GM19467 (cell line): ENCODE measurements at regions not wholly inside any gene's neighbourhood (a gene's known extent, or its start where the extent isn't known, plus 50 kb on each side); places are given as distances from the start of the nearest gene placed in this dataset.

Experiments
- ATAC-seq: cut with Tn5 transposase; IDR thresholded peaks from one replicate; pipeline ENCODE4 v1.9.1; 2021; ENCODE audit warnings: mild to moderate bottlenecking, moderate library complexity; ENCODE audit not compliant: unreplicated experiment

GRCh38 chr18:5646739-5647138 lies 102.9 kb upstream of the EPB41L3 start:
- no peak for ATAC-seq

- ATAC-seq: no peak
Observed at GRCh38 chr18:5643288-5643687, 99.5 kb upstream of the EPB41L3 start.

- ATAC-seq: no peak
Observed at GRCh38 chr18:5640939-5641338, 97.1 kb upstream of the EPB41L3 start.

- ATAC-seq: no peak
Observed at GRCh38 chr18:5639131-5639530, 95.3 kb upstream of the EPB41L3 start.

- no peak for ATAC-seq
Observed at GRCh38 chr18:5632041-5632440, 88.2 kb upstream of the EPB41L3 start.

GRCh38 chr18:5630900-5631413 lies 87.2 kb upstream of the EPB41L3 start:
- ATAC-seq: no peak

GRCh38 chr18:5630057-5630899 lies 86.5 kb upstream of the EPB41L3 start:
- peak; percentile 83 for ATAC-seq

- no peak for ATAC-seq
Observed at GRCh38 chr18:5628512-5629255, 84.9 kb upstream of the EPB41L3 start.

GRCh38 chr18:5627776-5628511 lies 84.1 kb upstream of the EPB41L3 start:
- ATAC-seq: no peak

GRCh38 chr18:5626130-5626880 lies 82.5 kb upstream of the EPB41L3 start:
- no peak for ATAC-seq

GRCh38 chr18:5625076-5625475 lies 81.3 kb upstream of the EPB41L3 start:
- no peak for ATAC-seq

GRCh38 chr18:5622905-5623304 lies 79.1 kb upstream of the EPB41L3 start:
- no peak for ATAC-seq

- no peak for ATAC-seq
Observed at GRCh38 chr18:5620289-5620688, 76.5 kb upstream of the EPB41L3 start.

- no peak for ATAC-seq
Observed at GRCh38 chr18:5619376-5619775, 75.6 kb upstream of the EPB41L3 start.

- ATAC-seq: no peak
Observed at GRCh38 chr18:5618047-5618688, 74.4 kb upstream of the EPB41L3 start.

GRCh38 chr18:5611221-5611620 lies 67.4 kb upstream of the EPB41L3 start:
- no peak for ATAC-seq

- no peak for ATAC-seq
Observed at GRCh38 chr18:5608846-5609245, 65.0 kb upstream of the EPB41L3 start.

- ATAC-seq: no peak
Observed at GRCh38 chr18:5606951-5607350, 63.2 kb upstream of the EPB41L3 start.

GRCh38 chr18:5604778-5605177 lies 61.0 kb upstream of the EPB41L3 start:
- no peak for ATAC-seq

- no peak for ATAC-seq
Observed at GRCh38 chr18:5603153-5603552, 59.4 kb upstream of the EPB41L3 start.
